Activated gamma-delta T cell treated with Interleukin-2 at 50 U/mL for 16 hours (primary cell): ENCODE measurements at regions not wholly inside any gene's neighbourhood (a gene's known extent, or its start where the extent isn't known, plus 50 kb on each side); places are given as distances from the start of the nearest gene placed in this dataset.

Source experiments
- DNase-seq: peaks from one replicate; pipeline ENCODE4 v3.0.0-alpha.2; 2020

- DNase-seq, result no peak
Observed at GRCh38 chr20:4413314-4414049, 164.4 kb upstream of the ADRA1D start.

- no peak for DNase-seq
Observed at GRCh38 chr20:4412216-4412615, 163.1 kb upstream of the ADRA1D start.

- DNase-seq, result no peak
Observed at GRCh38 chr20:4411744-4412143, 162.7 kb upstream of the ADRA1D start.

- no peak for DNase-seq
Observed at GRCh38 chr20:4406627-4407026, 157.5 kb upstream of the ADRA1D start.

GRCh38 chr20:4401601-4402000 is 152.5 kb upstream of the ADRA1D start:
- no peak for DNase-seq

- no peak for DNase-seq
Observed at GRCh38 chr20:4384961-4385360, 135.9 kb upstream of the ADRA1D start.

- DNase-seq, result no peak
Observed at GRCh38 chr20:4383961-4384360, 134.9 kb upstream of the ADRA1D start.

GRCh38 chr20:4375881-4376280 is 126.8 kb upstream of the ADRA1D start:
- DNase-seq, result no peak

- DNase-seq, result no peak
Observed at GRCh38 chr20:4373454-4373853, 124.4 kb upstream of the ADRA1D start.

- no peak for DNase-seq
Observed at GRCh38 chr20:4371623-4372251, 122.7 kb upstream of the ADRA1D start.

- no peak for DNase-seq
Observed at GRCh38 chr20:4370851-4371250, 121.8 kb upstream of the ADRA1D start.

- DNase-seq, result peak; percentile 7
Observed at GRCh38 chr20:4369798-4370124, 120.7 kb upstream of the ADRA1D start.

GRCh38 chr20:4369119-4369797 is 120.2 kb upstream of the ADRA1D start:
- no peak for DNase-seq

GRCh38 chr20:4366076-4366475 is 117.0 kb upstream of the ADRA1D start:
- DNase-seq, result no peak

- DNase-seq, result no peak
Observed at GRCh38 chr20:4358552-4358951, 109.5 kb upstream of the ADRA1D start.

- DNase-seq, result no peak
Observed at GRCh38 chr20:4352348-4352747, 103.3 kb upstream of the ADRA1D start.

GRCh38 chr20:4350096-4350495 is 101.0 kb upstream of the ADRA1D start:
- DNase-seq, result no peak

- DNase-seq, result no peak
Observed at GRCh38 chr20:4344670-4345069, 95.6 kb upstream of the ADRA1D start.

- no peak for DNase-seq
Observed at GRCh38 chr20:4342609-4343008, 93.5 kb upstream of the ADRA1D start.

GRCh38 chr20:4341804-4342485 is 92.9 kb upstream of the ADRA1D start:
- no peak for DNase-seq

GRCh38 chr20:4335722-4336121 is 86.6 kb upstream of the ADRA1D start:
- DNase-seq, result no peak

- no peak for DNase-seq
Observed at GRCh38 chr20:4332121-4332860, 83.2 kb upstream of the ADRA1D start.

GRCh38 chr20:4330011-4330410 is 80.9 kb upstream of the ADRA1D start:
- DNase-seq, result no peak
